ENCODE measurements at regions not wholly inside any gene's neighbourhood (a gene's known extent, or its start where the extent isn't known, plus 50 kb on each side); places are given as distances from the start of the nearest gene placed in this dataset.

DNA sequence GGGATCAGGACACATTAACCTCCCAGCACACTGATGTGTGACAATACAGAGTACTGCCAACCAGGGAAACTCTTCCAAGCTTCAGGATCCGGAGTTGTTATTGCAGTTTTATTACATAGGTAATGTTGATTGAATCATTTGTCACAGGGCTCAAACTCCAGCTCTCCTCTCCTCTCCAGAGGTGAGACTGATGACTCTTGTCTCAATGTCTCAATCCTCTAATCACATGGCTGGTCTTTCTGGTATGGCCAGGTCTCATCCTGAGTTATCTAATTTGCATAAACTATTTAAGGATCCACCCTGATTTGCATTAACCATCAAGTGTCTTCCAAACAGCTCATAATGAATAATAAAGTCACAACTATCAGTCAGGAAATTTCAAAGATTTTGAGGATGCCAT is 522.6 kb upstream of the PCDH9 start:
- Histone ChIP-seq H3K9me3 (ENCODE audit: insufficient read depth, low read depth, low read length) (no peaks in the 10 kb centered on the region), H3K4me3 (ENCODE audit: low read length) (no peak overlapping the region), H3K27ac (ENCODE audit: low read length) (no peak overlapping the region), H3K4me1 (ENCODE audit: insufficient read depth, low read length) (no peaks in the 10 kb centered on the region; the same call in 1 of the 2 replicates), H3K27me3 (ENCODE audit: insufficient read depth, low read length) (no peaks in the 10 kb centered on the region), H3K9ac (ENCODE audit: low read depth, low read length) (no peak overlapping the region), H3K36me3 (ENCODE audit: insufficient read depth, low read depth, low read length) (no peaks in the 10 kb centered on the region)

DNA sequence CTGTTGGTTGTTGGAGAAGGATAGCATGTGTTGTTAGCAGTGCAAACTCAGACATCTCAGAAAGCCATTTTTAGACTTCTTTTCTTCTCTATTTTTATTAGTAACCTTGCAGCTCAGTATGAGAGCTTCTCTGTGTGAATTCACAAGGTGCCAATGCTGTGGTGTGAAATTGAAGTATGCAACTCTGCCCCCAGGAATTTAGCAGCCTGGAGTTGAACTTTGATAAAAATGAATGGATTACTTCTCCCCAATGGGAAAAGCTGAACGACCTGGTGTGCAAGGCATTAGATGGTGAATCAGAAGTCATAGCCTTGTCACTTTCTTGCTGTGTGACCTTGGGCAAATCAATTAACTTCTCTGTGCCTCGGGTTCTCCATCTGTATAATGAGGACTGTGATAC is 512.3 kb upstream of the PCDH9 start:
- H3K36me3 ChIP-seq (ENCODE audit: insufficient read depth, low read depth, low read length): no peaks in the 10 kb centered on the region
- H3K27ac ChIP-seq (ENCODE audit: low read length): no peak overlapping the region
- no peak overlapping the region for H3K9ac ChIP-seq (ENCODE audit: low read depth, low read length)
- no peaks in the 10 kb centered on the region for H3K27me3 ChIP-seq (ENCODE audit: insufficient read depth, low read length)
- H3K9me3 ChIP-seq (ENCODE audit: insufficient read depth, low read depth, low read length): no peaks in the 10 kb centered on the region
- no peak overlapping the region for H3K4me3 ChIP-seq (ENCODE audit: low read length)
- H3K4me1 ChIP-seq (ENCODE audit: insufficient read depth, low read length): peaks cover 18% of the 10 kb centered on the region; the same call in 1 of the 2 replicates

DNA sequence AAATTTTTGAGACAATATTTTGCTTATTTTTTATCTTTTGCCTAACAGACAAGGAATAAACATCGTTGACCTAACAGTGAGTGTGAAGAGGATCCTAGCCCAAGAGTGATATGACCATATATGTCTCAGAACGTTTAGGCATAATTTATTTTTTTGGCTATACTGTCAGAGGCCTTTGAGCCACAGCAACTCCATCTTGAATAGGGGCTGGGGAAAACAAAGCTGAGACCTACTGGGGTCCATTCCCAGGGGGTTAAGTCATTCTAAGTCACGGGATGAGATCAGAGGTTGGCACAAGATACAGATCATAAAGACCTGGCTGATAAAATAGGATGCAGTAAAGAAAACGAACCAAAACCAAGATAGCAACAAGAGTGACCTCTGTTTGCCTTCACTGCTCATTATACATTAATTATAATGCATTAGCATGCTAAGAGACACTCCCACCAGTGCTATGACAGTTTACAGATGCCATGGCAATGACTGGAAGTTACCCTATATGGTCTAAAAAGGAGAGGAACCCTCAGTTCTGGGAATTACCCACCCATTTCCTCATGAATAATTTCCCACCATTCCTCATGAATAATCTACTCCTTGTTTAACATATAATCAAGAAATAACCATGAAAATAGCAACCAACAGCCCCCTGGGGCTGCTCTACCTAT is 510.9 kb upstream of the PCDH9 start:
- Histone ChIP-seq H3K27ac (ENCODE audit: low read length) (no peak overlapping the region), H3K4me3 (ENCODE audit: low read length) (no peak overlapping the region), H3K4me1 (ENCODE audit: insufficient read depth, low read length) (peaks cover 24% of the 10 kb centered on the region; the same call in 1 of the 2 replicates), H3K9me3 (ENCODE audit: insufficient read depth, low read depth, low read length) (no peaks in the 10 kb centered on the region), H3K36me3 (ENCODE audit: insufficient read depth, low read depth, low read length) (no peaks in the 10 kb centered on the region), H3K9ac (ENCODE audit: low read depth, low read length) (no peak overlapping the region), H3K27me3 (ENCODE audit: insufficient read depth, low read length) (no peaks in the 10 kb centered on the region)

DNA sequence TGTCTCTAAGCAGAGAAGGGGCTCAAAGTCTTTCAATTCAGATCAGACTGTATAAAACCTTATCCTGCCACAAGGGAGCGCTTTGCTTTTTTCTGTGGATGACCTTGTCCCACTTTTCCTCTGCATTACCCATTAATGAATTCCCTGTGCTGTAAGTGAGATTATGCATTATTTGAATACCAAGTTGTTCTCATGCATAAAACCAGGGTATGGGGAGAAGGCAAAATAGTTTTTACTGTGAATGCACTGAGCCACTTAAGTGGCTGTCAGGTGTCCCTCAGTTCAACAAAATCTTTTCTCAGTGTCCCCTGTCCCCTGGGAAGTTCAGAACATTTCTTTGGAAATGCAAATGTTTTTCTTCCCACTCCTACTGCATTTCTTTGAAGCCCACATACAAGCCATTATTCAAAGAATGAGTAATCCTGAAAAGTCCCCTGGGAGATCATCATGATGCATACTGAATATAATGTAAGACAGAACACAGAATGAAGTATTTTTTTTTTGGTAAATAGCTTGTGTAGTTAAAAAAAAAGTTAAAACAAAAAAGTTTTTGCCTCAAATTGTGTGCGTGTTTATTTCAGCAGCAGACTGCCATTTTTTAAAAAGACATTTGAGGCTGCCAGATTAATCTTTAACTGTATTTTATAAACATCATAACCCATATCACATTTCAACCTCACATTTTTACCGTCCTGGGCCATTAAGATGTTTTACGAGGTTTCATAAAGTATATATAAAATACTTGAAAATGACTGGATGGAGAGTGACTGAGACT is 506.7 kb upstream of the PCDH9 start:
- Histone ChIP-seq H3K36me3 (ENCODE audit: insufficient read depth, low read depth, low read length) (no peaks in the 10 kb centered on the region), H3K9me3 (ENCODE audit: insufficient read depth, low read depth, low read length) (no peaks in the 10 kb centered on the region), H3K27me3 (ENCODE audit: insufficient read depth, low read length) (no peaks in the 10 kb centered on the region), H3K4me3 (ENCODE audit: low read length) (peak overlapping the region; percentile 46; the same call in 1 of the 2 replicates), H3K9ac (ENCODE audit: low read depth, low read length) (peak overlapping the region; percentile 52; the same call in 1 of the 2 replicates), H3K4me1 (ENCODE audit: insufficient read depth, low read length) (peaks cover 24% of the 10 kb centered on the region), H3K27ac (ENCODE audit: low read length) (no peak overlapping the region)

DNA sequence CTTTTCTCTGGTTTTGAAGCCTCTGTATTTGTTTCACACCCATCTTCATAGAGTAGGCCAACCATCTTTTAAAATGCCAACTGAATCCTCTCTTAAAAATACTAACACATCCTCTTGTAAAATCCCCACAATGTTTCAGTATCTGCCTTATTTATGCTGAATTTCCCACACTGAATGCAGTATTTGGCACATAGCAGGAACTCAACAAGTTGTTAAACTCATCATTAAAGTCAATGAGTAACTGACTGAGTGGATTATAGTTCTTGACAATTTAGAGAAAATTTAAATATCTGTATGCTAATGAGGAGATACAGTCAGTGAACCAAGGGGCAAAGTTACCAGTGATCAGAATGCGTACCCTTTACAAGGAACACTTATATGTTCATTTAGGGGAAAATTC is 505.5 kb upstream of the PCDH9 start:
- Histone ChIP-seq H3K27ac (ENCODE audit: low read length) (peak overlapping the region; percentile 60), H3K4me1 (ENCODE audit: insufficient read depth, low read length) (peaks cover 17% of the 10 kb centered on the region), H3K9me3 (ENCODE audit: insufficient read depth, low read depth, low read length) (no peaks in the 10 kb centered on the region), H3K4me3 (ENCODE audit: low read length) (no peak overlapping the region), H3K27me3 (ENCODE audit: insufficient read depth, low read length) (no peaks in the 10 kb centered on the region), H3K36me3 (ENCODE audit: insufficient read depth, low read depth, low read length) (no peaks in the 10 kb centered on the region), H3K9ac (ENCODE audit: low read depth, low read length) (no peak overlapping the region)

DNA sequence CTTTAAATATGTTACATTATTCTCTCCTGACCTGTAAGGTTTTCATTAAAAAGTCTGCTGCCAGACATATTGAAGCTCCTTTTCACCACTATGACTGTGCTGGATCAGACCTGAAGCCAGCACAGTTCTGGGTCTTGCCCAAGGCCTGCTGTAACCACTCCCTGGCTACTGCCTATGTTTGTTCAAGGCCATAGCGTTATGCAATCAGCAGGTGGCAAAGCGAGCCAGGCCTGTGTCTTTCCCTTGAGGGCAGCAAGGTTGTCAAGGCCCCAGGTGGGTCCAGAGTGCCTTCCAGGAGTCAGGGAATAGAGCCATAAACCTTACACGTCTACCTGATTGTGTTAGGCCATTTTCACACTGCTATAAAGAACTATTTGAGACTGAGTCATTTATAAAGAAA is 496.8 kb upstream of the PCDH9 start:
- H3K9ac ChIP-seq (ENCODE audit: low read depth, low read length): no peak overlapping the region
- H3K36me3 ChIP-seq (ENCODE audit: insufficient read depth, low read depth, low read length): no peaks in the 10 kb centered on the region
- no peaks in the 10 kb centered on the region for H3K27me3 ChIP-seq (ENCODE audit: insufficient read depth, low read length)
- no peaks in the 10 kb centered on the region for H3K4me1 ChIP-seq (ENCODE audit: insufficient read depth, low read length)
- H3K4me3 ChIP-seq (ENCODE audit: low read length): no peak overlapping the region
- peaks cover 16% of the 10 kb centered on the region for H3K9me3 ChIP-seq (ENCODE audit: insufficient read depth, low read depth, low read length)
- no peak overlapping the region for H3K27ac ChIP-seq (ENCODE audit: low read length)

DNA sequence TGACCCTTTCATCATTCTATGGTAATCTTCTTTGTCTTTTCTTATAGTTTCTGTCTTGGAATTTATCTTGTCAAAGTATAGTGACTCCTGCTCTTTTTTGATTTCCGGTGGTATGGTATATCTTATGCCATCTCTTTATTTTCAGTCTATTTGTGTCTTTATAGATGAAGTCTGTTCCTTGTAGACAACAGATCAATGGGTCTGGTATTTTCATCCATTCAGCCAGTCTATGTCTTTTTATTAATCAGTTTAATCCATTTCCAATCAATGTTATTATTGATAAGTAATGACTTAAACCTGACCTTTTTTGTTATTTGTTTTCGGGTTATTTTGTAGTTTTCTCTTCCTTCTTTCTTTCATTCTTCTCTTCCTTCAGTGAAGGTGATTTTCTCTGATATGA is 495.9 kb upstream of the PCDH9 start:
- H3K36me3 ChIP-seq (ENCODE audit: insufficient read depth, low read depth, low read length): no peaks in the 10 kb centered on the region
- peaks cover 16% of the 10 kb centered on the region for H3K9me3 ChIP-seq (ENCODE audit: insufficient read depth, low read depth, low read length)
- H3K4me1 ChIP-seq (ENCODE audit: insufficient read depth, low read length): no peaks in the 10 kb centered on the region
- H3K27me3 ChIP-seq (ENCODE audit: insufficient read depth, low read length): no peaks in the 10 kb centered on the region
- no peak overlapping the region for H3K27ac ChIP-seq (ENCODE audit: low read length)
- no peak overlapping the region for H3K9ac ChIP-seq (ENCODE audit: low read depth, low read length)
- no peak overlapping the region for H3K4me3 ChIP-seq (ENCODE audit: low read length)

DNA sequence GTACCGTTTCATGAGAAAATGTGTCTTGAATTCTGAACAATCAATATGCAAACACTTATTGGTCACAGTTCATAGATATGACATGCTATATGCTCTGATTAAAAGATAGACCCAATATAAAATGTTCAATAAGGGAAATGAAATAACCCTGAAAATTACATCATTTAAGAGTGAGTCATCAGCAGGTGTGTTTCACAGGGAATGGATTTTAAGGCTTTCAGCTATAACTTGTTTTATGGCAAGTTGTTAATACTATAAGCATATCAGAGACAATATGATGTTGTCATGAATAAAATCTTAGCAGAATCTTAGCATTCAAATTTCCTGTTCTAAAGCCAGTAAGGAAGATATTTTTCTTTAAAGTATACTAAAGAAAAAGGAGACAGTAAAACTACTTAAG is 483.4 kb upstream of the PCDH9 start:
- no peak overlapping the region for H3K4me3 ChIP-seq (ENCODE audit: low read length)
- H3K9me3 ChIP-seq (ENCODE audit: insufficient read depth, low read depth, low read length): no peaks in the 10 kb centered on the region
- no peak overlapping the region for H3K27ac ChIP-seq (ENCODE audit: low read length)
- no peaks in the 10 kb centered on the region for H3K36me3 ChIP-seq (ENCODE audit: insufficient read depth, low read depth, low read length)
- H3K27me3 ChIP-seq (ENCODE audit: insufficient read depth, low read length): no peaks in the 10 kb centered on the region
- no peaks in the 10 kb centered on the region for H3K4me1 ChIP-seq (ENCODE audit: insufficient read depth, low read length)
- no peak overlapping the region for H3K9ac ChIP-seq (ENCODE audit: low read depth, low read length)

DNA sequence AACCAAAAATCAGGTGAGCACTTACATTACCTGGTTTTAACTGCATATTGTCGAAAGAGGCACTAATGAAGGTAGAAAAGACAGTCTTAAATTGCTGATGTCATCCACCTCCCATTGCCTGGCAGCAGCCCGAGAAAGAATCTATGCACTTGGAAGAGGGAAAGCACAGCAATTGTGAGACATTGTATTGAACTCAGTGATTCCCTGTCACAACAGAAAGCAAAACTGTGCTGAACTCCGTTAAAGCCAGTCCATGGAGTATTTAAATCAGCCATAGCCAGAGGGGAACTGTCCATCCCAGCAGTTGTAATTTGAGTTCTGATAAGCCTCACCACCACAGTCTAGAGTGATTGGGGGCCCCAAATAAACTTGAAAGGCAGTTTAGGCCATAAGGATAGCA is 466.6 kb upstream of the PCDH9 start:
- H3K27me3 ChIP-seq (ENCODE audit: insufficient read depth, low read length): no peaks in the 10 kb centered on the region
- no peaks in the 10 kb centered on the region for H3K4me1 ChIP-seq (ENCODE audit: insufficient read depth, low read length)
- no peaks in the 10 kb centered on the region for H3K36me3 ChIP-seq (ENCODE audit: insufficient read depth, low read depth, low read length)
- H3K9ac ChIP-seq (ENCODE audit: low read depth, low read length): no peak overlapping the region
- H3K4me3 ChIP-seq (ENCODE audit: low read length): no peak overlapping the region
- H3K27ac ChIP-seq (ENCODE audit: low read length): no peak overlapping the region
- no peaks in the 10 kb centered on the region for H3K9me3 ChIP-seq (ENCODE audit: insufficient read depth, low read depth, low read length)

DNA sequence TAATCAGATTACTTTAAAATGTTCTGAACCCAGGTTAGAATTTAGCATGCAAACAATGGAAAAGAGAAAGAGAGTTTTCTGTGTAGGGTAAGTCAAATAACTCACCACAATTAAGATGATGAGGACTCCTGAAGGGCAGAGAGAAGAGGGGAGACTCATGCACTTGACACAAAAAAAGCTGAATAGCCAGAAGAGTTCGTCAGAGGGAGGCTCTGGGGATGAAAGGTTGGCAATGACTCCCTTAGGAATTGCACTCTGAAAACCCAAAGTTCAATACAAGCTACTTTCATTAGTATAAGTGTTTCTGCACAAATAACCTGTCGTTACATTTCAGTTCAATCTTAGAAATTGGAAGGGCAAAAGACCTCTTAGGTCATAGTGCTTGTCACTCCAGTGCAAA is 434.4 kb upstream of the PCDH9 start:
- H3K27me3 ChIP-seq (ENCODE audit: insufficient read depth, low read length): no peaks in the 10 kb centered on the region
- H3K9me3 ChIP-seq (ENCODE audit: insufficient read depth, low read depth, low read length): no peaks in the 10 kb centered on the region
- no peaks in the 10 kb centered on the region for H3K4me1 ChIP-seq (ENCODE audit: insufficient read depth, low read length)
- H3K9ac ChIP-seq (ENCODE audit: low read depth, low read length): no peak overlapping the region
- H3K4me3 ChIP-seq (ENCODE audit: low read length): no peak overlapping the region
- H3K36me3 ChIP-seq (ENCODE audit: insufficient read depth, low read depth, low read length): no peaks in the 10 kb centered on the region
- H3K27ac ChIP-seq (ENCODE audit: low read length): no peak overlapping the region

DNA sequence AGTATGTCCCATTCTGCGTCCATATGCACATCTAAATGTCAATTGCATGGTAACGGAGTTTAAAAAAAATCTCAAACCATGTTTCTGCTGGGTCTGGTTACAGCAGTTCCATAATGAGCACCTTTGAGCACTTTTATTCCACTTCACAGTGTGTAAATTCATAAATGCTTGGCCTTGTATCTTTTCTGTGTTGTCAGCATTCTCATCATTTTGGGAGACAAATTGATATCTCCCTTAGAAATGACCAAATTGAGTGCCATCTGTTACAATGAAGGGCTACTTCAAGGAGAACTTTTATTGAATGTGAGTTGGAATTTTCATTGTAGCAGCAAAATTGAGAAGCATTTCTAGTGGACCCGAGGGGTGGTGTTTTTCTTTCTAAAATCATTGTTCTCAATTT is 432.9 kb upstream of the PCDH9 start:
- no peaks in the 10 kb centered on the region for H3K4me1 ChIP-seq (ENCODE audit: insufficient read depth, low read length)
- H3K36me3 ChIP-seq (ENCODE audit: insufficient read depth, low read depth, low read length): no peaks in the 10 kb centered on the region
- H3K9me3 ChIP-seq (ENCODE audit: insufficient read depth, low read depth, low read length): no peaks in the 10 kb centered on the region
- no peak overlapping the region for H3K27ac ChIP-seq (ENCODE audit: low read length)
- H3K9ac ChIP-seq (ENCODE audit: low read depth, low read length): no peak overlapping the region
- H3K4me3 ChIP-seq (ENCODE audit: low read length): no peak overlapping the region
- no peaks in the 10 kb centered on the region for H3K27me3 ChIP-seq (ENCODE audit: insufficient read depth, low read length)

DNA sequence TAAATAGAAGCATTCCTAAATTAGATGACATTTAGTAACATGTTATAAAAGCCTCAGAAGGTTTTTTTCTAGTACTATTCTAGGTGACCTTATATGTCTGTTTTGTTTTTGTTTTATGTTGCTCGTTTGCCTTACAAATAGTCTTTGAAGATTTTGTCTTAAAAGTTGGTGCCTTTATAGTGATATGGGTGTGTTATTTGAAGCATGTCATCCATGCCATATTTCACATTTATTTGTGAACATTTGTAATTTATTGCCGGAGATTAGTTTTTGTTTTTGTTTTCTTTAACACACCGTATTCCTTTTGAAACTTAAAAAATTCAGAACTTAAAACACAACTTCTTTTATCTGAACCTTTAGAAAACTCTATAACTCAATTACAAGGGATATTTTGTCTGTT is 422.8 kb upstream of the PCDH9 start:
- Histone ChIP-seq H3K27me3 (ENCODE audit: insufficient read depth, low read length) (no peaks in the 10 kb centered on the region), H3K27ac (ENCODE audit: low read length) (no peak overlapping the region), H3K36me3 (ENCODE audit: insufficient read depth, low read depth, low read length) (no peaks in the 10 kb centered on the region), H3K4me3 (ENCODE audit: low read length) (no peak overlapping the region), H3K9me3 (ENCODE audit: insufficient read depth, low read depth, low read length) (no peaks in the 10 kb centered on the region), H3K4me1 (ENCODE audit: insufficient read depth, low read length) (no peaks in the 10 kb centered on the region), H3K9ac (ENCODE audit: low read depth, low read length) (no peak overlapping the region)
